ENCODE measurements at regions not wholly inside any gene's neighbourhood (a gene's known extent, or its start where the extent isn't known, plus 50 kb on each side); places are given as distances from the start of the nearest gene placed in this dataset.

GRCh38 chr3:182438398-182438797 lies 354.9 kb upstream of the ATP11B start:
- no peak for TF ChIP-seq POLR2AphosphoS5 (IDR thresholded peaks at IDR 0.05; ENCODE audit: low read depth, low read length)
- TF ChIP-seq, protein P1, sequence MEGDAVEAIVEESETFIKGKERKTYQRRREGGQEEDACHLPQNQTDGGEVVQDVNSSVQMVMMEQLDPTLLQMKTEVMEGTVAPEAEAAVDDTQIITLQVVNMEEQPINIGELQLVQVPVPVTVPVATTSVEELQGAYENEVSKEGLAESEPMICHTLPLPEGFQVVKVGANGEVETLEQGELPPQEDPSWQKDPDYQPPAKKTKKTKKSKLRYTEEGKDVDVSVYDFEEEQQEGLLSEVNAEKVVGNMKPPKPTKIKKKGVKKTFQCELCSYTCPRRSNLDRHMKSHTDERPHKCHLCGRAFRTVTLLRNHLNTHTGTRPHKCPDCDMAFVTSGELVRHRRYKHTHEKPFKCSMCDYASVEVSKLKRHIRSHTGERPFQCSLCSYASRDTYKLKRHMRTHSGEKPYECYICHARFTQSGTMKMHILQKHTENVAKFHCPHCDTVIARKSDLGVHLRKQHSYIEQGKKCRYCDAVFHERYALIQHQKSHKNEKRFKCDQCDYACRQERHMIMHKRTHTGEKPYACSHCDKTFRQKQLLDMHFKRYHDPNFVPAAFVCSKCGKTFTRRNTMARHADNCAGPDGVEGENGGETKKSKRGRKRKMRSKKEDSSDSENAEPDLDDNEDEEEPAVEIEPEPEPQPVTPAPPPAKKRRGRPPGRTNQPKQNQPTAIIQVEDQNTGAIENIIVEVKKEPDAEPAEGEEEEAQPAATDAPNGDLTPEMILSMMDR (IDR thresholded peaks at IDR 0.05) = no peak
- no peak for TF ChIP-seq SIN3A (IDR thresholded peaks at IDR 0.05; ENCODE audit: borderline replicate concordance, insufficient read depth, low read depth, low read length)
- TF ChIP-seq REST (IDR thresholded peaks at IDR 0.05; ENCODE audit: insufficient read depth in 1 of 2, low read depth in 2 of 2, low read length in 1 of 2) = no peak
- no peak for TF ChIP-seq TCF7L2 (IDR thresholded peaks at IDR 0.05; ENCODE audit: low read depth, low read length)

Data from Panc1 (cell line).